Neuronal stem cell (in vitro differentiated cells): ENCODE measurements at regions not wholly inside any gene's neighbourhood (a gene's known extent, or its start where the extent isn't known, plus 50 kb on each side); places are given as distances from the start of the nearest gene placed in this dataset.

Experiments
- DNase-seq: peaks from one replicate; pipeline ENCODE4 v3.0.0-alpha.2; 2013; ENCODE audit warnings: low spot score
- H2AFZ ChIP-seq: one replicate; pipeline ENCODE4 v1.6.1; 2013; ENCODE audit warnings: mild to moderate bottlenecking, low read length, inconsistent platforms
- H2AK5ac ChIP-seq: 2 replicates; pipeline ENCODE4 v1.6.1; 2013; ENCODE audit warnings: low read depth, mild to moderate bottlenecking, inconsistent platforms, low read length, moderate library complexity, mixed read lengths
- H2BK120ac ChIP-seq: 2 replicates; pipeline ENCODE4 v1.6.1; 2013; ENCODE audit warnings: low read depth, mild to moderate bottlenecking, inconsistent platforms, low read length, moderate library complexity, mixed read lengths
- H2BK12ac ChIP-seq: one replicate; pipeline ENCODE4 v1.6.1; 2013; ENCODE audit warnings: low read length, inconsistent platforms
- H2BK15ac ChIP-seq: 2 replicates; pipeline ENCODE4 v1.6.1; 2013; ENCODE audit warnings: mild to moderate bottlenecking, low read length, inconsistent platforms, mixed read lengths
- H2BK5ac ChIP-seq: one replicate; pipeline ENCODE4 v1.6.1; 2013; ENCODE audit warnings: inconsistent platforms, mild to moderate bottlenecking, low read length, moderate library complexity
- H3K14ac ChIP-seq: one replicate; pipeline ENCODE4 v1.6.1; 2013; ENCODE audit warnings: low read length, inconsistent platforms
- H3K18ac ChIP-seq: 2 replicates; pipeline ENCODE4 v1.6.1; 2013; ENCODE audit warnings: low read length, inconsistent platforms
- H3K23ac ChIP-seq: 2 replicates; pipeline ENCODE4 v1.6.1; 2013; ENCODE audit warnings: low read depth, mild to moderate bottlenecking, mixed read lengths, low read length, inconsistent platforms; ENCODE audit not compliant: poor library complexity
- H3K27ac ChIP-seq: replicated peaks from 3 replicates; pipeline ENCODE4 v1.5.1; 2013; ENCODE audit warnings: low read length, inconsistent platforms
- H3K27me3 ChIP-seq, 3 experiments: 2 replicates each; pipeline ENCODE4 v1.6.1; 2013; ENCODE audit warnings: low read length in 3 of 3, mild to moderate bottlenecking in 2 of 3, inconsistent platforms in 1 of 3, low read depth in 1 of 3, mixed read lengths in 1 of 3, moderate library complexity in 1 of 3; ENCODE audit not compliant: control insufficient read depth in 3 of 3, insufficient read depth in 3 of 3
- H3K36me3 ChIP-seq, 2 donors: replicated peaks in 1 of 2; 2 replicates each; pipeline ENCODE4 v1.6.1; 2013; ENCODE audit warnings: low read length in 2 of 2; ENCODE audit not compliant: control insufficient read depth in 2 of 2, insufficient read depth in 2 of 2
- H3K4ac ChIP-seq: 2 replicates; pipeline ENCODE4 v1.6.1; 2013; ENCODE audit warnings: inconsistent platforms, mild to moderate bottlenecking, low read length, moderate library complexity
- H3K4me1 ChIP-seq, 2 donors: 1 replicate in 1 of 2; 2 replicates in 1 of 2; pipeline ENCODE4 v1.6.1; 2013; ENCODE audit warnings: low read length in 2 of 2, low read depth in 1 of 2; ENCODE audit not compliant: control insufficient read depth in 2 of 2, insufficient read depth in 1 of 2
- H3K4me2 ChIP-seq: one replicate; pipeline ENCODE4 v1.6.1; 2013; ENCODE audit warnings: mild to moderate bottlenecking, low read length, inconsistent platforms; ENCODE audit not compliant: insufficient read depth, poor library complexity, severe bottlenecking
- H3K4me3 ChIP-seq, 2 donors: 2 replicates each; pipeline ENCODE4 v1.5.1; 2013; ENCODE audit warnings: low read length in 2 of 2, mild to moderate bottlenecking in 2 of 2, inconsistent platforms in 1 of 2, moderate library complexity in 1 of 2
- H3K79me1 ChIP-seq: one replicate; pipeline ENCODE4 v1.6.1; 2013; ENCODE audit warnings: low read depth, mild to moderate bottlenecking, inconsistent platforms, low read length, moderate library complexity
- H3K9ac ChIP-seq: one replicate; pipeline ENCODE4 v1.6.1; 2013; ENCODE audit warnings: mild to moderate bottlenecking, low read depth, low read length, inconsistent platforms; ENCODE audit not compliant: poor library complexity
- H3K9me3 ChIP-seq, 2 donors: replicated peaks in 1 of 2; 2 replicates each; pipeline versions ENCODE3 to v1.6.1; 2013; ENCODE audit warnings: low read length in 2 of 2, mild to moderate bottlenecking in 2 of 2, inconsistent platforms in 1 of 2, low read depth in 1 of 2, mixed read lengths in 1 of 2, moderate library complexity in 1 of 2; ENCODE audit not compliant: control insufficient read depth in 2 of 2, insufficient read depth in 1 of 2
- H4K8ac ChIP-seq: one replicate; pipeline ENCODE4 v1.6.1; 2013; ENCODE audit warnings: low read depth, mild to moderate bottlenecking, inconsistent platforms, low read length, moderate library complexity
- H4K91ac ChIP-seq: one replicate; pipeline ENCODE4 v1.6.1; 2013; ENCODE audit warnings: low read length, low read depth, mild to moderate bottlenecking, inconsistent platforms; ENCODE audit not compliant: poor library complexity
- WGBS, 2 donors: extraction: QIAGEN DNeasy Blood & Tissue Kit; methylation state at CpG; one replicate each; pipeline ENCODE4 v1.1.7; 2013; ENCODE audit warnings: missing lambda C conversion rate in 2 of 2, mixed read lengths in 1 of 2; ENCODE audit not compliant: insufficient read length in 2 of 2, insufficient replicate concordance in 1 of 2; ENCODE audit errors: extremely low coverage in 2 of 2; 5-methylcytosine and 5-hydroxymethylcytosine counted together

- Histone ChIP-seq H3K4me1 (peaks cover 0 to 2% of the 10 kb centered on the region in 2 donors), H4K8ac (no peak overlapping the region), H4K91ac (no peak overlapping the region), H3K4me3 (no peak overlapping the region), H3K18ac (no peak overlapping the region), H3K4me2 (no peak overlapping the region), H2BK12ac (no peak overlapping the region), H3K27ac (no peak overlapping the region), H3K27me3 (no peaks in the 10 kb centered on the region), H2AFZ (no peak overlapping the region), H3K79me1 (no peaks in the 10 kb centered on the region), H2AK5ac (no peak overlapping the region), H3K36me3 (no peaks in the 10 kb centered on the region), H3K14ac (no peak overlapping the region), H3K23ac (no peak overlapping the region), H2BK5ac (no peak overlapping the region), H2BK120ac (no peak overlapping the region), H3K9me3 (no peaks in the 10 kb centered on the region), H2BK15ac (no peak overlapping the region), H3K4ac (no peak overlapping the region), H3K9ac (no peak overlapping the region)
- no peak for DNase-seq
- no CpG with 5 or more reads among the region's 2 CpGs for WGBS, 2 donors
Observed at GRCh38 chr6:82097676-82098075, 149.9 kb downstream of the IBTK start.

GRCh38 chr6:82095091-82095490 is 152.5 kb downstream of the IBTK start:
- no peaks in the 10 kb centered on the region for H3K79me1 ChIP-seq
- no peak overlapping the region for H2BK15ac ChIP-seq
- H3K4me1 ChIP-seq: no peaks in the 10 kb centered on the region
- no peak overlapping the region for H2BK5ac ChIP-seq
- no peak overlapping the region for H4K8ac ChIP-seq
- no peak overlapping the region for H2AFZ ChIP-seq
- H3K36me3 ChIP-seq: no peaks in the 10 kb centered on the region
- H3K9me3 ChIP-seq: no peaks in the 10 kb centered on the region
- H3K27me3 ChIP-seq: no peaks in the 10 kb centered on the region
- no peak overlapping the region for H3K4me2 ChIP-seq
- no peak overlapping the region for H4K91ac ChIP-seq
- no CpG with 5 or more reads among the region's 5 CpGs for WGBS, 2 donors
- H3K14ac ChIP-seq: no peak overlapping the region
- H3K18ac ChIP-seq: no peak overlapping the region
- H3K4me3 ChIP-seq: no peak overlapping the region
- H2AK5ac ChIP-seq: no peak overlapping the region
- H3K9ac ChIP-seq: no peak overlapping the region
- H3K27ac ChIP-seq: no peak overlapping the region
- no peak overlapping the region for H3K4ac ChIP-seq
- no peak overlapping the region for H2BK120ac ChIP-seq
- no peak overlapping the region for H3K23ac ChIP-seq
- DNase-seq: no peak
- H2BK12ac ChIP-seq: no peak overlapping the region

GRCh38 chr6:82094166-82094806 is 153.3 kb downstream of the IBTK start:
- Histone ChIP-seq H3K36me3 (no peaks in the 10 kb centered on the region), H3K79me1 (no peaks in the 10 kb centered on the region), H2BK12ac (no peak overlapping the region), H3K4me1 (no peaks in the 10 kb centered on the region), H4K8ac (no peak overlapping the region), H3K9me3 (no peaks in the 10 kb centered on the region), H2BK120ac (no peak overlapping the region), H3K4ac (no peak overlapping the region), H3K18ac (no peak overlapping the region), H3K4me2 (no peak overlapping the region), H2AFZ (no peak overlapping the region), H3K27me3 (no peaks in the 10 kb centered on the region), H3K23ac (no peak overlapping the region), H2BK5ac (no peak overlapping the region), H3K4me3 (no peak overlapping the region), H2BK15ac (no peak overlapping the region), H2AK5ac (no peak overlapping the region), H3K27ac (no peak overlapping the region), H3K14ac (no peak overlapping the region), H3K9ac (no peak overlapping the region), H4K91ac (no peak overlapping the region)
- no CpG with 5 or more reads among the region's 4 CpGs for WGBS, 2 donors
- no peak for DNase-seq

GRCh38 chr6:82088978-82089771 is 158.4 kb downstream of the IBTK start:
- DNase-seq: no peak
- peaks cover 0 to 2% of the 10 kb centered on the region in 2 donors for H3K4me1 ChIP-seq
- no CpG with 5 or more reads among the region's 4 CpGs for WGBS, 2 donors
- H2BK15ac ChIP-seq: no peak overlapping the region
- H2BK5ac ChIP-seq: no peak overlapping the region
- no peak overlapping the region for H3K23ac ChIP-seq
- H2BK120ac ChIP-seq: no peak overlapping the region
- no peaks in the 10 kb centered on the region for H3K36me3 ChIP-seq
- no peak overlapping the region for H2BK12ac ChIP-seq
- no peak overlapping the region for H3K4me2 ChIP-seq
- H3K9ac ChIP-seq: no peak overlapping the region
- no peak overlapping the region for H3K4me3 ChIP-seq
- H3K4ac ChIP-seq: no peak overlapping the region
- H2AFZ ChIP-seq: no peak overlapping the region
- H3K14ac ChIP-seq: no peak overlapping the region
- no peak overlapping the region for H3K27ac ChIP-seq
- H3K79me1 ChIP-seq: no peaks in the 10 kb centered on the region
- H3K18ac ChIP-seq: no peak overlapping the region
- H4K91ac ChIP-seq: no peak overlapping the region
- no peaks in the 10 kb centered on the region for H3K9me3 ChIP-seq
- H2AK5ac ChIP-seq: no peak overlapping the region
- H3K27me3 ChIP-seq: no peaks in the 10 kb centered on the region
- no peak overlapping the region for H4K8ac ChIP-seq
